ENCODE measurements at regions not wholly inside any gene's neighbourhood (a gene's known extent, or its start where the extent isn't known, plus 50 kb on each side); places are given as distances from the start of the nearest gene placed in this dataset.

DNA sequence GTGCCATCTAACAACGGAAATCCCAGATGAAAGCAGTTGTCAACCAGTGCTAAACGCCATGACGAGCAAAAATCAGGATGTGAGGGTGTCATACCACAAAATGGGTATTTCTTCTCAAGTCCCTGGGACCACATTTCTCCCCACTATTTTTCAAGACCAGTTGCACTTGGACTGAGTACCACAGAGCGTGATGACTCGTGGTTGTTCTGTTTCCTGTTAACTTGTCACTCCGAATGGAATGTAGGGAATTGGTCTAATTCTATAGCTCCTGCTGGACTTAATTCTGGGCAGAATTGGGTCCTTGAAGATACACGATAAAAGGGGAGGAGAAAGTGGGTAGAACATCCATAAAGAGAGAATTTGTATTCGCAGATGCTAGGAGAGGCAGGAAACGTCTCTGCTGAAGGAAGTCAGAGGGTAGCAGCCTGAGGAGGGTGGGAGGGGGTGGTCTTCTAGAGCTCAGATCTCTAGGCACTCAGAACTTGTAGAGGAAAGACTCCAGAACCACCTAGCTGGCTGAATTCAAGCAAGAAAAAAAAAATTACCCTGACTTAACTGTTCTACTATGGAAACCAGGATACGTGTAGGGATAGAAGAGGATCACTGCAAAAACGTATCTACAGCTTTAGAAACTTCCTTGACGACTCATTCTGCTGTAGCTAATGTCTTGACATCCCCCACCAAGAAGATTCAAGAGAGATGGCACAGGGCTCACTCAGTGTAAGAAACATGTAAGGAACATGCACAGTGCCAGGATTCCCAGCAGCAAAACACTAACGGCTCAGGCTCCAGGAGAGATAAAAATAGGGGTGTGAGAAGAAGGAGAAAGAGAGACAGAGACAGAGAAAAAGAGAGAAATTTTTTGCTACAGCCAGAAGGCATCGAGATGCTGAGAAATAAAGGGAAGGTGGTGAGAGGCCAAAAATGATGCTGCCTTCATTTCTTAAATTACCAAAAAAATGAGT, 494.7 kb downstream of the CD83 start:
- no peak for DNase-seq

DNA sequence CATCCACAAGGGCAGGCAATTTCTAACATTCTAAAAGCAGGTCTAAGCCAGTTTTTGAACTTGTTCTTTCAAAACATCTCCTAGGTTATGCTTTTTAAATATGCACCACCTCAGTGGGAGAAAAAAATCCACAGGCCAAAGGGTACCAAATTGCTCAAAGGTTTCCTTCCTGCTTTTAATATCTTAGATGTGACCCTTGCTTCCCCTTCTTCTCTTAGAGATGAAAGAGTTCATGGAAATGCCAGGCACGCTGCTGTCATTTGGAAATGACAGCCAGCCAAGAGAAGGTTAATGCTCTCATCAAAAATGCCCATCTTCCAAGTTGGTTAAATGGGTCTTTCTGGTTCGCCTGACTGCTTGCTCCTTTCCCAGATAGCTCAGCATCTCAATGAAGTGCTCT, 497.1 kb downstream of the CD83 start:
- intact Hi-C loops (cut with micrococcal nuclease): no loop called here
- 84% methylated on average over 2 of the region's 2 CpGs for WGBS (ENCODE audit: insufficient coverage)
- no peak for ATAC-seq
- Histone ChIP-seq H3K4me1 (ENCODE audit: control insufficient read depth, insufficient read depth, low read length) (peaks cover 10% of the 10 kb centered on the region), H3K4me3 (ENCODE audit: low read length) (no peak overlapping the region), H3K9me3 (ENCODE audit: control insufficient read depth, insufficient read depth, low read length) (peaks cover 7% of the 10 kb centered on the region), H3K27ac (ENCODE audit: low read length) (no peak overlapping the region), H3K27me3 (ENCODE audit: control insufficient read depth, insufficient read depth, low read length) (no peaks in the 10 kb centered on the region), H3K36me3 (ENCODE audit: control insufficient read depth, insufficient read depth, low read length) (no peaks in the 10 kb centered on the region)
- no peak for DNase-seq
- Mint-ChIP-seq H3K4me3 (no peak overlapping the region), H3K4me1 (peaks cover 23 to 26% of the 10 kb centered on the region in 2 donors), H3K27me3 (ENCODE audit: low read depth in 2 of 2) (peaks cover 17 to 50% of the 10 kb centered on the region in 2 donors), H3K36me3 (no peaks in the 10 kb centered on the region), H3K9me3 (peaks cover 0 to 3% of the 10 kb centered on the region in 2 donors), H3K27ac (no peak overlapping the region)
- TF ChIP-seq, protein P1, sequence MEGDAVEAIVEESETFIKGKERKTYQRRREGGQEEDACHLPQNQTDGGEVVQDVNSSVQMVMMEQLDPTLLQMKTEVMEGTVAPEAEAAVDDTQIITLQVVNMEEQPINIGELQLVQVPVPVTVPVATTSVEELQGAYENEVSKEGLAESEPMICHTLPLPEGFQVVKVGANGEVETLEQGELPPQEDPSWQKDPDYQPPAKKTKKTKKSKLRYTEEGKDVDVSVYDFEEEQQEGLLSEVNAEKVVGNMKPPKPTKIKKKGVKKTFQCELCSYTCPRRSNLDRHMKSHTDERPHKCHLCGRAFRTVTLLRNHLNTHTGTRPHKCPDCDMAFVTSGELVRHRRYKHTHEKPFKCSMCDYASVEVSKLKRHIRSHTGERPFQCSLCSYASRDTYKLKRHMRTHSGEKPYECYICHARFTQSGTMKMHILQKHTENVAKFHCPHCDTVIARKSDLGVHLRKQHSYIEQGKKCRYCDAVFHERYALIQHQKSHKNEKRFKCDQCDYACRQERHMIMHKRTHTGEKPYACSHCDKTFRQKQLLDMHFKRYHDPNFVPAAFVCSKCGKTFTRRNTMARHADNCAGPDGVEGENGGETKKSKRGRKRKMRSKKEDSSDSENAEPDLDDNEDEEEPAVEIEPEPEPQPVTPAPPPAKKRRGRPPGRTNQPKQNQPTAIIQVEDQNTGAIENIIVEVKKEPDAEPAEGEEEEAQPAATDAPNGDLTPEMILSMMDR (IDR thresholded peaks at IDR 0.05): no peak

More for the DNA sequence above, 494.7 kb downstream of the CD83 start:
- H3K4me3 ChIP-seq (ENCODE audit: low read length): no peak overlapping the region
- no peaks in the 10 kb centered on the region for H3K27me3 ChIP-seq (ENCODE audit: control insufficient read depth, insufficient read depth, low read length)
- H3K9me3 Mint-ChIP-seq: peaks cover 0 to 3% of the 10 kb centered on the region in 2 donors
- H3K4me3 Mint-ChIP-seq: no peak overlapping the region
- H3K4me1 ChIP-seq (ENCODE audit: control insufficient read depth, insufficient read depth, low read length): peaks cover 10% of the 10 kb centered on the region
- TF ChIP-seq, protein P1 (IDR thresholded peaks at IDR 0.05): no peak
- H3K36me3 ChIP-seq (ENCODE audit: control insufficient read depth, insufficient read depth, low read length): no peaks in the 10 kb centered on the region
- H3K4me1 Mint-ChIP-seq: peaks cover 23 to 26% of the 10 kb centered on the region in 2 donors
- H3K27me3 Mint-ChIP-seq (ENCODE audit: low read depth in 2 of 2): peaks cover 5 to 34% of the 10 kb centered on the region in 2 donors
- H3K27ac Mint-ChIP-seq: no peak overlapping the region
- H3K9me3 ChIP-seq (ENCODE audit: control insufficient read depth, insufficient read depth, low read length): peaks cover 7% of the 10 kb centered on the region
- 43% methylated on average over 13 of the region's 14 CpGs for WGBS (ENCODE audit: insufficient coverage)
- H3K27ac ChIP-seq (ENCODE audit: low read length): no peak overlapping the region
- H3K36me3 Mint-ChIP-seq: no peaks in the 10 kb centered on the region
- intact Hi-C loops (cut with micrococcal nuclease): no loop called here
- ATAC-seq: peak in 2 of 3 donors; percentile 21 to 48

DNA sequence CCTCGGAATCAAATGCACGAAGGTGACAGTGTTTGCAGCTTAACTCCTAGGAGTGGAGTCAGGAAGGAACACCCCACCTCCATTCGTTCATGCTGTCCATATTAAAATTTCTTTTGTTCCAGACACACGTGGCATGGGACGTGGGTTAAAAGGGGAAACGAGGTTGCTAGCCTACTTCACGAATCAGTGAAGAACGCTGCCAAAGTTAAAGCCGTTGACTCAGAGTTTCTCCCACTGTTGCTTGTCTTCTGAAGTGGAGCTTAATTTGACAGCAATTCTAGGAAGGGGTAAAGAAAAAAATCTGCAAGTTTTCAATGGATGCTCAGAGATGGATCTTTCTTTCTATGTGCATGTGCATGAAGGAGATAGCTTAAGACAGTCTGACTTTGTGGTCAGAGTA, 499.1 kb downstream of the CD83 start:
- H3K27ac ChIP-seq (ENCODE audit: low read length): no peak overlapping the region
- Mint-ChIP-seq H3K4me3 (no peak overlapping the region), H3K4me1 (peaks cover 22 to 26% of the 10 kb centered on the region in 2 donors), H3K9me3 (no peaks in the 10 kb centered on the region), H3K27ac (no peak overlapping the region), H3K36me3 (no peaks in the 10 kb centered on the region), H3K27me3 (ENCODE audit: low read depth in 2 of 2) (peaks cover 20 to 43% of the 10 kb centered on the region in 2 donors)
- no peaks in the 10 kb centered on the region for H3K27me3 ChIP-seq (ENCODE audit: control insufficient read depth, insufficient read depth, low read length)
- H3K9me3 ChIP-seq (ENCODE audit: control insufficient read depth, insufficient read depth, low read length): peaks cover 7% of the 10 kb centered on the region
- ATAC-seq (no peak), DNase-seq (no peak)
- H3K36me3 ChIP-seq (ENCODE audit: control insufficient read depth, insufficient read depth, low read length): no peaks in the 10 kb centered on the region
- no peak overlapping the region for H3K4me3 ChIP-seq (ENCODE audit: low read length)
- TF ChIP-seq, protein P1 (IDR thresholded peaks at IDR 0.05): no peak
- 54% methylated on average over 8 of the region's 9 CpGs for WGBS (ENCODE audit: insufficient coverage)
- peaks cover 17% of the 10 kb centered on the region for H3K4me1 ChIP-seq (ENCODE audit: control insufficient read depth, insufficient read depth, low read length)
- intact Hi-C loops (cut with micrococcal nuclease): no loop called here
